H9 (cell line): ENCODE measurements at regions not wholly inside any gene's neighbourhood (a gene's known extent, or its start where the extent isn't known, plus 50 kb on each side); places are given as distances from the start of the nearest gene placed in this dataset.

ENCODE experiments used
- DNase-seq: peaks from one replicate; pipeline ENCODE4 v3.0.0-alpha.2; 2017
- H2AFZ ChIP-seq: one replicate; pipeline ENCODE4 v1.6.1; 2013; ENCODE audit warnings: mild to moderate bottlenecking, low read length, control low read depth, moderate library complexity
- H2AK5ac ChIP-seq: 2 replicates; pipeline ENCODE4 v1.6.1; 2013; ENCODE audit warnings: low read length, control low read depth, mixed read lengths; ENCODE audit not compliant: insufficient read length
- H2BK120ac ChIP-seq: one replicate; pipeline ENCODE4 v1.6.1; 2013; ENCODE audit warnings: low read depth, mild to moderate bottlenecking, low read length, control low read depth, inconsistent platforms; ENCODE audit not compliant: poor library complexity, severe bottlenecking
- H2BK12ac ChIP-seq: 2 replicates; pipeline ENCODE4 v1.6.1; 2013; ENCODE audit warnings: low read length, control low read depth, mixed read lengths, low read depth; ENCODE audit not compliant: insufficient read length
- H2BK15ac ChIP-seq: 2 replicates; pipeline ENCODE4 v1.6.1; 2013; ENCODE audit warnings: low read depth, low read length, control low read depth
- H2BK20ac ChIP-seq: one replicate; pipeline ENCODE4 v1.6.1; 2013; ENCODE audit warnings: low read depth, mild to moderate bottlenecking, low read length, control low read depth, inconsistent platforms; ENCODE audit not compliant: poor library complexity, severe bottlenecking
- H2BK5ac ChIP-seq: 2 replicates; pipeline ENCODE4 v1.6.1; 2013; ENCODE audit warnings: low read length, control low read depth, mixed read lengths; ENCODE audit not compliant: insufficient read length
- H3K14ac ChIP-seq: 2 replicates; pipeline ENCODE4 v1.6.1; 2013; ENCODE audit warnings: low read length, control low read depth; ENCODE audit not compliant: insufficient read depth
- H3K18ac ChIP-seq: 2 replicates; pipeline ENCODE4 v1.6.1; 2013; ENCODE audit warnings: low read depth, mild to moderate bottlenecking, mixed read lengths, low read length, control low read depth; ENCODE audit not compliant: insufficient read length
- H3K23ac ChIP-seq: 2 replicates; pipeline ENCODE4 v1.6.1; 2013; ENCODE audit warnings: low read length, control low read depth, mixed read lengths, low read depth; ENCODE audit not compliant: insufficient read length
- H3K23me2 ChIP-seq: 2 replicates; pipeline ENCODE4 v1.6.1; 2013; ENCODE audit warnings: low read depth, mild to moderate bottlenecking, mixed read lengths, low read length, control low read depth; ENCODE audit not compliant: insufficient read length, poor library complexity, severe bottlenecking
- H3K27ac ChIP-seq: 2 replicates; pipeline ENCODE4 v1.5.1; 2013; ENCODE audit warnings: low read length, control low read depth, mixed read lengths, low read depth; ENCODE audit not compliant: insufficient read length
- H3K27me3 ChIP-seq: 2 replicates; pipeline ENCODE4 v1.6.1; 2013; ENCODE audit warnings: low read length, control low read depth, inconsistent platforms; ENCODE audit not compliant: insufficient read depth
- H3K4ac ChIP-seq: 2 replicates; pipeline ENCODE4 v1.6.1; 2013; ENCODE audit warnings: low read depth, mild to moderate bottlenecking, control low read depth, inconsistent platforms, low read length, moderate library complexity
- H3K4me1 ChIP-seq: 2 replicates; pipeline ENCODE4 v1.6.1; 2013; ENCODE audit warnings: low read length, control low read depth, inconsistent platforms; ENCODE audit not compliant: insufficient read depth
- H3K4me2 ChIP-seq: 2 replicates; pipeline ENCODE4 v1.6.1; 2013; ENCODE audit warnings: low read length, control low read depth, mixed read lengths; ENCODE audit not compliant: insufficient read length, insufficient read depth
- H3K56ac ChIP-seq: 2 replicates; pipeline ENCODE4 v1.6.1; 2013; ENCODE audit warnings: low read depth, mild to moderate bottlenecking, mixed read lengths, low read length, control low read depth; ENCODE audit not compliant: insufficient read length
- H3K79me1 ChIP-seq: 2 replicates; pipeline ENCODE4 v1.6.1; 2013; ENCODE audit warnings: low read depth, mild to moderate bottlenecking, moderate library complexity, low read length, control low read depth, inconsistent platforms; ENCODE audit not compliant: insufficient read depth, poor library complexity, severe bottlenecking
- H3K79me2 ChIP-seq: 2 replicates; pipeline ENCODE4 v1.6.1; 2013; ENCODE audit warnings: low read length, control low read depth, inconsistent platforms; ENCODE audit not compliant: insufficient read depth
- H3K9ac ChIP-seq: 2 replicates; pipeline ENCODE4 v1.6.1; 2013; ENCODE audit warnings: low read length, control low read depth, mixed read lengths; ENCODE audit not compliant: insufficient read length; ENCODE audit errors: extremely low read depth
- H3K9me3 ChIP-seq: one replicate; pipeline ENCODE4 v1.6.1; 2013; ENCODE audit warnings: low read depth, low read length, inconsistent platforms; ENCODE audit not compliant: control insufficient read depth
- H3T11ph ChIP-seq: one replicate; pipeline ENCODE4 v1.6.1; 2013; ENCODE audit warnings: mild to moderate bottlenecking, low read length, control low read depth, inconsistent platforms
- H4K20me1 ChIP-seq: one replicate; pipeline ENCODE4 v1.6.1; 2013; ENCODE audit not compliant: control insufficient read depth, insufficient read length, insufficient read depth
- H4K5ac ChIP-seq: 2 replicates; pipeline ENCODE4 v1.6.1; 2013; ENCODE audit warnings: low read depth, mild to moderate bottlenecking, mixed read lengths, low read length, control low read depth; ENCODE audit not compliant: insufficient read length
- H4K8ac ChIP-seq: replicated peaks from 2 replicates; pipeline ENCODE4 v1.6.1; 2013; ENCODE audit warnings: low read length, control low read depth, mixed read lengths, low read depth; ENCODE audit not compliant: insufficient read length
- H4K91ac ChIP-seq: 2 replicates; pipeline ENCODE4 v1.6.1; 2013; ENCODE audit warnings: low read depth, mild to moderate bottlenecking, moderate library complexity, mixed read lengths, low read length, control low read depth; ENCODE audit not compliant: insufficient read length
- H3K27ac Mint-ChIP-seq, 3 experiments: 2 replicates in 2 of 3; 3 replicates in 1 of 3; pipeline ENCODE4 v1.8.0; 2020 to 2021; ENCODE audit warnings: mixed read lengths in 3 of 3, mild to moderate bottlenecking in 1 of 3, moderate library complexity in 1 of 3
- H3K27me3 Mint-ChIP-seq: 2 replicates; pipeline ENCODE4 v1.8.0; 2021; ENCODE audit warnings: low read depth, mild to moderate bottlenecking, moderate library complexity, mixed read lengths
- H3K36me3 Mint-ChIP-seq, 3 experiments: 2 replicates in 2 of 3; 3 replicates in 1 of 3; pipeline ENCODE4 v1.8.0; 2020 to 2021; ENCODE audit warnings: low read depth in 3 of 3, mixed read lengths in 3 of 3; ENCODE audit not compliant: insufficient read depth in 1 of 3
- H3K4me1 Mint-ChIP-seq, 2 experiments: 2 replicates each; pipeline ENCODE4 v1.8.0; 2020; ENCODE audit warnings: mixed read lengths in 2 of 2
- H3K4me3 Mint-ChIP-seq, 2 experiments: 2 replicates in 1 of 2; 3 replicates in 1 of 2; pipeline ENCODE4 v1.8.0; 2020 to 2021; ENCODE audit warnings: mild to moderate bottlenecking in 2 of 2, mixed read lengths in 2 of 2, moderate library complexity in 1 of 2
- H3K9me3 Mint-ChIP-seq, 2 experiments: 2 replicates in 1 of 2; 3 replicates in 1 of 2; pipeline ENCODE4 v1.8.0; 2020; ENCODE audit warnings: mild to moderate bottlenecking in 2 of 2, mixed read lengths in 2 of 2, moderate library complexity in 1 of 2
- CTCF ChIP-seq: fragments of 200-600 bp; sonication (generic); conservative IDR thresholded peaks from 3 replicates; pipeline ENCODE4 v1.8.0; 2021; ENCODE audit warnings: antibody characterized with exemption, mild to moderate bottlenecking
- WGBS: extraction: QIAGEN DNeasy Blood & Tissue Kit; methylation state at CpG from one replicate; pipeline ENCODE4 v1.1.7; 2013; ENCODE audit warnings: missing lambda C conversion rate, low lambda C conversion rate, mixed read lengths; ENCODE audit not compliant: insufficient read length; ENCODE audit errors: extremely low coverage; 5-methylcytosine and 5-hydroxymethylcytosine counted together

- TF ChIP-seq CTCF, result no peak
- H3K9ac ChIP-seq, result no peak overlapping the region
- Mint-ChIP-seq H3K9me3 (no peaks in the 10 kb centered on the region), H3K4me1 (peaks cover 0 to 2% of the 10 kb centered on the region in 2 experiments; a peak in 2 of 4 replicates), H3K27ac (no peak overlapping the region), H3K4me3 (no peak overlapping the region), H3K36me3 (no peaks in the 10 kb centered on the region; a peak in 1 of 7 replicates), H3K27me3 (no peaks in the 10 kb centered on the region)
- H2AFZ ChIP-seq, result no peak overlapping the region
- H2BK15ac ChIP-seq, result no peak overlapping the region
- no peaks in the 10 kb centered on the region for H4K20me1 ChIP-seq
- no peaks in the 10 kb centered on the region for H3K79me1 ChIP-seq
- no peak for DNase-seq
- H3K9me3 ChIP-seq, result no peaks in the 10 kb centered on the region
- H3K4me1 ChIP-seq, result no peaks in the 10 kb centered on the region
- H2BK20ac ChIP-seq, result no peak overlapping the region
- H3K4ac ChIP-seq, result no peak overlapping the region
- no peak overlapping the region for H4K5ac ChIP-seq
- H2BK5ac ChIP-seq, result no peak overlapping the region
- no peak overlapping the region for H3K4me2 ChIP-seq
- no peak overlapping the region for H2AK5ac ChIP-seq
- H3K27ac ChIP-seq, result no peak overlapping the region
- no peak overlapping the region for H3K23ac ChIP-seq
- WGBS, result no CpG with 5 or more reads among the region's 2 CpGs
- H3K56ac ChIP-seq, result no peak overlapping the region
- H3K23me2 ChIP-seq, result no peaks in the 10 kb centered on the region
- no peak overlapping the region for H4K8ac ChIP-seq
- no peaks in the 10 kb centered on the region for H3K27me3 ChIP-seq
- no peak overlapping the region for H3K18ac ChIP-seq
- no peaks in the 10 kb centered on the region for H3K79me2 ChIP-seq
- H3K14ac ChIP-seq, result no peak overlapping the region
- H4K91ac ChIP-seq, result no peak overlapping the region
- no peak overlapping the region for H2BK120ac ChIP-seq
- H2BK12ac ChIP-seq, result no peak overlapping the region
- no peak overlapping the region for H3T11ph ChIP-seq
Measured at GRCh38 chr13:73556128-73556527, 497.3 kb downstream of the KLF5 start.
